PC-9 (cell line): ENCODE measurements at regions not wholly inside any gene's neighbourhood (a gene's known extent, or its start where the extent isn't known, plus 50 kb on each side); places are given as distances from the start of the nearest gene placed in this dataset.

Source experiments
- BruUV-seq: library from RNA; stranded (reverse); fragments of 400-500 nt; replicated peaks from 2 replicates; lab custom pipeline; 2021; lab: Mats Ljungman, UMichigan
- CTCF ChIA-PET: fragments of 300-600 bp; sonication (Branson Sonifier 250); formaldehyde crosslinking; loops from one replicate; lab custom pipeline; 2022; ENCODE audit warnings: antibody characterized with exemption; lab: Charles Lee
- POLR2A ChIA-PET: fragments of 300-600 bp; sonication (Branson Sonifier 250); formaldehyde crosslinking; loops from one replicate; lab custom pipeline; 2022; ENCODE audit warnings: antibody characterized with exemption; ENCODE audit not compliant: unreplicated experiment; lab: Charles Lee
- DNase-seq, 2 experiments: peaks; one replicate each; pipeline versions ENCODE4 v3.0.0 to v3.0.0-alpha.2; 2015 to 2022; ENCODE audit warnings: mixed read lengths in 1 of 2
- H2AFZ ChIP-seq: fragments of 200-600 bp; sonication (generic); 2 replicates; pipeline ENCODE4 v1.8.1; 2017; ENCODE audit warnings: antibody characterized with exemption
- H3F3A ChIP-seq: fragments of 200-600 bp; sonication (generic); 2 replicates; pipeline ENCODE4 v1.8.1; 2017; ENCODE audit warnings: antibody characterized with exemption, mild to moderate bottlenecking, low read depth; ENCODE audit not compliant: insufficient read depth
- H3K27ac ChIP-seq: fragments of 200-600 bp; sonication (generic); 2 replicates; pipeline ENCODE4 v1.6.1; 2016; ENCODE audit warnings: mixed run types
- H3K27me3 ChIP-seq: fragments of 200-600 bp; sonication (generic); 2 replicates; pipeline ENCODE4 v1.6.1; 2016; ENCODE audit warnings: low read depth, mixed run types; ENCODE audit not compliant: insufficient read depth
- H3K36me3 ChIP-seq: fragments of 200-600 bp; sonication (generic); 2 replicates; pipeline ENCODE4 v1.6.1; 2016; ENCODE audit warnings: low read depth, mixed run types
- H3K4me1 ChIP-seq: fragments of 200-600 bp; sonication (generic); replicated peaks from 2 replicates; pipeline ENCODE4 v1.6.1; 2016; ENCODE audit warnings: mixed run types; ENCODE audit not compliant: insufficient read depth
- H3K4me2 ChIP-seq: fragments of 200-600 bp; sonication (generic); 2 replicates; pipeline ENCODE4 v1.6.1; 2017; ENCODE audit warnings: mixed run types
- H3K4me3 ChIP-seq: fragments of 200-600 bp; sonication (generic); 2 replicates; pipeline ENCODE4 v1.6.1; 2016; ENCODE audit warnings: mixed run types
- H3K79me2 ChIP-seq: fragments of 200-600 bp; sonication (generic); 2 replicates; pipeline ENCODE4 v1.6.1; 2017; ENCODE audit warnings: low read depth, mixed run types
- H3K9me2 ChIP-seq: fragments of 200-600 bp; sonication (generic); 2 replicates; pipeline ENCODE4 v1.8.1; 2017; ENCODE audit warnings: mild to moderate bottlenecking; ENCODE audit not compliant: insufficient read depth
- H3K9me3 ChIP-seq: fragments of 200-600 bp; sonication (generic); 2 replicates; pipeline ENCODE4 v1.8.1; 2016; ENCODE audit warnings: low read depth; ENCODE audit not compliant: insufficient read depth
- H4K20me1 ChIP-seq: fragments of 200-600 bp; sonication (generic); 2 replicates; pipeline ENCODE4 v1.8.1; 2017; ENCODE audit not compliant: insufficient read depth
- EZH2 ChIP-seq: fragments of 200-600 bp; sonication (generic); IDR thresholded peaks from 2 replicates; pipeline ENCODE4 v1.8.0; 2017; ENCODE audit warnings: antibody characterized with exemption, low read depth
- intact Hi-C: fragments of 100-400 bp; cut with micrococcal nuclease; formaldehyde crosslinking; loops from one replicate; pipeline ENCODE4 v1.10.0; 2022; ENCODE audit not compliant: unreplicated experiment
- TF ChIP-seq, protein P1 (sequence below): fragments of 200-600 bp; sonication (generic); conservative IDR thresholded peaks from 2 replicates; pipeline ENCODE4 v1.6.1; 2017; ENCODE audit warnings: mixed run types, antibody characterized with exemption, mild to moderate bottlenecking, moderate library complexity

DNA sequence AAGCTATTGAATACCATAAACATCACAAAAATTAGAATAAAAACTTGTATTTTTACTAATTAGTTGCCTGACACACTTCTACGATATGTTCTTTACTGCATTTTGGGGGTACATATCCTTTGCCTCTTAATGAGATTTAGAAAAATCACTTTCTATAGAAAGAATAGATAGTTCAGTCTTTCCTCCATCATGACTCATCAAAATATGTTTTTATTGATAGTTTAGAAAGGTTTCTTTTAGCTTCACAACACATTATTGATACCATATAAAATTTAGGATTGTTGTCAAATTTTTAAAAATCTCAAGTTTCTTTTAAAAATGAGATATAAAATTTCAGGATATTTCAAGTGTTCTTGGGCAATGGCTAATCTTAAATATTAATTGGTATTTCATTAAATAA is 74.5 kb upstream of the NOCT start:
- Histone ChIP-seq H3F3A (no peaks in the 10 kb centered on the region), H3K27me3 (no peaks in the 10 kb centered on the region), H2AFZ (no peak overlapping the region), H3K9me2 (no peaks in the 10 kb centered on the region), H3K36me3 (no peaks in the 10 kb centered on the region), H3K4me2 (no peak overlapping the region), H3K4me3 (no peak overlapping the region), H3K27ac (no peak overlapping the region), H3K9me3 (no peaks in the 10 kb centered on the region), H3K79me2 (no peaks in the 10 kb centered on the region), H4K20me1 (no peaks in the 10 kb centered on the region), H3K4me1 (peaks cover 12% of the 10 kb centered on the region)
- BruUV-seq, result no TSS peak
- TF ChIP-seq EZH2, result no peak
- TF ChIP-seq, protein P1, sequence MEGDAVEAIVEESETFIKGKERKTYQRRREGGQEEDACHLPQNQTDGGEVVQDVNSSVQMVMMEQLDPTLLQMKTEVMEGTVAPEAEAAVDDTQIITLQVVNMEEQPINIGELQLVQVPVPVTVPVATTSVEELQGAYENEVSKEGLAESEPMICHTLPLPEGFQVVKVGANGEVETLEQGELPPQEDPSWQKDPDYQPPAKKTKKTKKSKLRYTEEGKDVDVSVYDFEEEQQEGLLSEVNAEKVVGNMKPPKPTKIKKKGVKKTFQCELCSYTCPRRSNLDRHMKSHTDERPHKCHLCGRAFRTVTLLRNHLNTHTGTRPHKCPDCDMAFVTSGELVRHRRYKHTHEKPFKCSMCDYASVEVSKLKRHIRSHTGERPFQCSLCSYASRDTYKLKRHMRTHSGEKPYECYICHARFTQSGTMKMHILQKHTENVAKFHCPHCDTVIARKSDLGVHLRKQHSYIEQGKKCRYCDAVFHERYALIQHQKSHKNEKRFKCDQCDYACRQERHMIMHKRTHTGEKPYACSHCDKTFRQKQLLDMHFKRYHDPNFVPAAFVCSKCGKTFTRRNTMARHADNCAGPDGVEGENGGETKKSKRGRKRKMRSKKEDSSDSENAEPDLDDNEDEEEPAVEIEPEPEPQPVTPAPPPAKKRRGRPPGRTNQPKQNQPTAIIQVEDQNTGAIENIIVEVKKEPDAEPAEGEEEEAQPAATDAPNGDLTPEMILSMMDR, result no peak
- CTCF ChIA-PET, result no interaction called here
- intact Hi-C loops, result no loop called here
- DNase-seq, result no peak
- POLR2A ChIA-PET, result no interaction called here

- Histone ChIP-seq H3K4me2 (no peak overlapping the region), H3K4me3 (no peak overlapping the region), H3K4me1 (peaks cover 1% of the 10 kb centered on the region; the same call in 1 of the 2 replicates), H3K36me3 (no peaks in the 10 kb centered on the region), H3K27me3 (no peaks in the 10 kb centered on the region), H3K9me2 (no peaks in the 10 kb centered on the region), H2AFZ (no peak overlapping the region), H3K79me2 (no peaks in the 10 kb centered on the region), H3K27ac (no peak overlapping the region), H3F3A (no peaks in the 10 kb centered on the region), H4K20me1 (no peaks in the 10 kb centered on the region), H3K9me3 (no peaks in the 10 kb centered on the region)
- CTCF ChIA-PET, result no interaction called here
- intact Hi-C loops, result no loop called here
- DNase-seq, result no peak
- TF ChIP-seq, protein P1, result no peak
- TF ChIP-seq EZH2, result no peak
- POLR2A ChIA-PET, result no interaction called here
- no TSS peak for BruUV-seq
Observed at GRCh38 chr4:138939960-138940359, 75.6 kb upstream of the NOCT start.

- CTCF ChIA-PET, result interaction anchor here (0.5 to 1.5 kb wide), 6 partner anchors 19 to 237 kb away, joined by 3 to 6 read pairs (median 3); no protein-coding TSS in a partner anchor
Observed at GRCh38 chr4:138938366-138938690, 77.3 kb upstream of the NOCT start.

More at GRCh38 chr4:138938366-138938690, 77.3 kb upstream of the NOCT start:
- H3K4me1 ChIP-seq, result no peaks in the 10 kb centered on the region
- H3K9me3 ChIP-seq, result no peaks in the 10 kb centered on the region
- POLR2A ChIA-PET, result interaction anchor here (0.7 kb wide), 1 partner anchor 1814 kb away, joined by 4 read pairs; no protein-coding TSS in a partner anchor
- no TSS peak for BruUV-seq
- no peaks in the 10 kb centered on the region for H3K36me3 ChIP-seq
- no peaks in the 10 kb centered on the region for H3K79me2 ChIP-seq
- H4K20me1 ChIP-seq, result no peaks in the 10 kb centered on the region
- no peaks in the 10 kb centered on the region for H3F3A ChIP-seq
- H3K9me2 ChIP-seq, result no peaks in the 10 kb centered on the region
- intact Hi-C loops, result no loop called here
- no peak for DNase-seq
- H3K4me2 ChIP-seq, result no peak overlapping the region
- H2AFZ ChIP-seq, result no peak overlapping the region
- H3K4me3 ChIP-seq, result no peak overlapping the region
- H3K27me3 ChIP-seq, result no peaks in the 10 kb centered on the region
- TF ChIP-seq, protein P1, result peak; percentile 63
- no peak for TF ChIP-seq EZH2
- H3K27ac ChIP-seq, result no peak overlapping the region
